NB4 (cell line): ENCODE measurements at regions not wholly inside any gene's neighbourhood (a gene's known extent, or its start where the extent isn't known, plus 50 kb on each side); places are given as distances from the start of the nearest gene placed in this dataset.

Experiments used
- CTCF ChIP-seq: IDR thresholded peaks from one replicate; pipeline ENCODE4 v1.5.1; 2012; ENCODE audit warnings: low read depth, low read length
- MAX ChIP-seq: IDR thresholded peaks from 2 replicates; pipeline ENCODE4 v1.6.1; 2011; ENCODE audit warnings: low read depth, low read length
- POLR2A ChIP-seq: IDR thresholded peaks from 2 replicates; pipeline ENCODE4 v1.6.1; 2011; ENCODE audit warnings: mild to moderate bottlenecking; ENCODE audit not compliant: insufficient read length; ENCODE audit errors: extremely low read depth

DNA sequence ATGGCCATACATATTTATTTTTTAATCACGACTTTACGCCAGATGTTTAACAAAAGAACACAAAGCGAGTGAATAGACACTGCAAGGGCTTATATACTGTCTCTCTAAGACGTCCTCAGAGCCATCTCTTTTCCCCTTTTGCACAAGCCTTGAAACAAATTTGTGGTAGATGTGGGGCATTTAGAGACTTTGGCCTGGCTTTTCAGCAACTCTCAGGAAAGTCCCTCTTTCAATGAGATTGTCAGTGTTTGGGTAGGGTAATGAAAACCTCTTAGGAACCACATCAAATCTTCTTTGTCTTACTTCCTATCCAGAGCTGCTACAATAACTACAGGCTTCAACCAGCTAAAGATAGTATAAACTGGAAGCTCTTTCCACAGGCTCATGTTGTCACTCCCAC is 380.0 kb downstream of the ANXA1 start:
- TF ChIP-seq POLR2A (no peak), CTCF (no peak), MAX (no peak)
